H9 (cell line): ENCODE measurements at regions not wholly inside any gene's neighbourhood (a gene's known extent, or its start where the extent isn't known, plus 50 kb on each side); places are given as distances from the start of the nearest gene placed in this dataset.

Source experiments
- DNase-seq: peaks from one replicate; pipeline ENCODE4 v3.0.0-alpha.2; 2017
- H2AFZ ChIP-seq: one replicate; pipeline ENCODE4 v1.6.1; 2013; ENCODE audit warnings: mild to moderate bottlenecking, low read length, control low read depth, moderate library complexity
- H2AK5ac ChIP-seq: 2 replicates; pipeline ENCODE4 v1.6.1; 2013; ENCODE audit warnings: low read length, control low read depth, mixed read lengths; ENCODE audit not compliant: insufficient read length
- H2BK120ac ChIP-seq: one replicate; pipeline ENCODE4 v1.6.1; 2013; ENCODE audit warnings: low read depth, mild to moderate bottlenecking, low read length, control low read depth, inconsistent platforms; ENCODE audit not compliant: poor library complexity, severe bottlenecking
- H2BK12ac ChIP-seq: 2 replicates; pipeline ENCODE4 v1.6.1; 2013; ENCODE audit warnings: low read length, control low read depth, mixed read lengths, low read depth; ENCODE audit not compliant: insufficient read length
- H2BK15ac ChIP-seq: 2 replicates; pipeline ENCODE4 v1.6.1; 2013; ENCODE audit warnings: low read depth, low read length, control low read depth
- H2BK20ac ChIP-seq: one replicate; pipeline ENCODE4 v1.6.1; 2013; ENCODE audit warnings: low read depth, mild to moderate bottlenecking, low read length, control low read depth, inconsistent platforms; ENCODE audit not compliant: poor library complexity, severe bottlenecking
- H2BK5ac ChIP-seq: 2 replicates; pipeline ENCODE4 v1.6.1; 2013; ENCODE audit warnings: low read length, control low read depth, mixed read lengths; ENCODE audit not compliant: insufficient read length
- H3K14ac ChIP-seq: 2 replicates; pipeline ENCODE4 v1.6.1; 2013; ENCODE audit warnings: low read length, control low read depth; ENCODE audit not compliant: insufficient read depth
- H3K18ac ChIP-seq: 2 replicates; pipeline ENCODE4 v1.6.1; 2013; ENCODE audit warnings: low read depth, mild to moderate bottlenecking, mixed read lengths, low read length, control low read depth; ENCODE audit not compliant: insufficient read length
- H3K23ac ChIP-seq: 2 replicates; pipeline ENCODE4 v1.6.1; 2013; ENCODE audit warnings: low read length, control low read depth, mixed read lengths, low read depth; ENCODE audit not compliant: insufficient read length
- H3K23me2 ChIP-seq: 2 replicates; pipeline ENCODE4 v1.6.1; 2013; ENCODE audit warnings: low read depth, mild to moderate bottlenecking, mixed read lengths, low read length, control low read depth; ENCODE audit not compliant: insufficient read length, poor library complexity, severe bottlenecking
- H3K27ac ChIP-seq: 2 replicates; pipeline ENCODE4 v1.5.1; 2013; ENCODE audit warnings: low read length, control low read depth, mixed read lengths, low read depth; ENCODE audit not compliant: insufficient read length
- H3K27me3 ChIP-seq: 2 replicates; pipeline ENCODE4 v1.6.1; 2013; ENCODE audit warnings: low read length, control low read depth, inconsistent platforms; ENCODE audit not compliant: insufficient read depth
- H3K4ac ChIP-seq: 2 replicates; pipeline ENCODE4 v1.6.1; 2013; ENCODE audit warnings: low read depth, mild to moderate bottlenecking, control low read depth, inconsistent platforms, low read length, moderate library complexity
- H3K4me1 ChIP-seq: 2 replicates; pipeline ENCODE4 v1.6.1; 2013; ENCODE audit warnings: low read length, control low read depth, inconsistent platforms; ENCODE audit not compliant: insufficient read depth
- H3K4me2 ChIP-seq: 2 replicates; pipeline ENCODE4 v1.6.1; 2013; ENCODE audit warnings: low read length, control low read depth, mixed read lengths; ENCODE audit not compliant: insufficient read length, insufficient read depth
- H3K56ac ChIP-seq: 2 replicates; pipeline ENCODE4 v1.6.1; 2013; ENCODE audit warnings: low read depth, mild to moderate bottlenecking, mixed read lengths, low read length, control low read depth; ENCODE audit not compliant: insufficient read length
- H3K79me1 ChIP-seq: 2 replicates; pipeline ENCODE4 v1.6.1; 2013; ENCODE audit warnings: low read depth, mild to moderate bottlenecking, moderate library complexity, low read length, control low read depth, inconsistent platforms; ENCODE audit not compliant: insufficient read depth, poor library complexity, severe bottlenecking
- H3K79me2 ChIP-seq: 2 replicates; pipeline ENCODE4 v1.6.1; 2013; ENCODE audit warnings: low read length, control low read depth, inconsistent platforms; ENCODE audit not compliant: insufficient read depth
- H3K9ac ChIP-seq: 2 replicates; pipeline ENCODE4 v1.6.1; 2013; ENCODE audit warnings: low read length, control low read depth, mixed read lengths; ENCODE audit not compliant: insufficient read length; ENCODE audit errors: extremely low read depth
- H3K9me3 ChIP-seq: one replicate; pipeline ENCODE4 v1.6.1; 2013; ENCODE audit warnings: low read depth, low read length, inconsistent platforms; ENCODE audit not compliant: control insufficient read depth
- H3T11ph ChIP-seq: one replicate; pipeline ENCODE4 v1.6.1; 2013; ENCODE audit warnings: mild to moderate bottlenecking, low read length, control low read depth, inconsistent platforms
- H4K20me1 ChIP-seq: one replicate; pipeline ENCODE4 v1.6.1; 2013; ENCODE audit not compliant: control insufficient read depth, insufficient read length, insufficient read depth
- H4K5ac ChIP-seq: 2 replicates; pipeline ENCODE4 v1.6.1; 2013; ENCODE audit warnings: low read depth, mild to moderate bottlenecking, mixed read lengths, low read length, control low read depth; ENCODE audit not compliant: insufficient read length
- H4K8ac ChIP-seq: replicated peaks from 2 replicates; pipeline ENCODE4 v1.6.1; 2013; ENCODE audit warnings: low read length, control low read depth, mixed read lengths, low read depth; ENCODE audit not compliant: insufficient read length
- H4K91ac ChIP-seq: 2 replicates; pipeline ENCODE4 v1.6.1; 2013; ENCODE audit warnings: low read depth, mild to moderate bottlenecking, moderate library complexity, mixed read lengths, low read length, control low read depth; ENCODE audit not compliant: insufficient read length
- H3K27ac Mint-ChIP-seq, 3 experiments: 2 replicates in 2 of 3; 3 replicates in 1 of 3; pipeline ENCODE4 v1.8.0; 2020 to 2021; ENCODE audit warnings: mixed read lengths in 3 of 3, mild to moderate bottlenecking in 1 of 3, moderate library complexity in 1 of 3
- H3K27me3 Mint-ChIP-seq: 2 replicates; pipeline ENCODE4 v1.8.0; 2021; ENCODE audit warnings: low read depth, mild to moderate bottlenecking, moderate library complexity, mixed read lengths
- H3K36me3 Mint-ChIP-seq, 3 experiments: 2 replicates in 2 of 3; 3 replicates in 1 of 3; pipeline ENCODE4 v1.8.0; 2020 to 2021; ENCODE audit warnings: low read depth in 3 of 3, mixed read lengths in 3 of 3; ENCODE audit not compliant: insufficient read depth in 1 of 3
- H3K4me1 Mint-ChIP-seq, 2 experiments: 2 replicates each; pipeline ENCODE4 v1.8.0; 2020; ENCODE audit warnings: mixed read lengths in 2 of 2
- H3K4me3 Mint-ChIP-seq, 2 experiments: 2 replicates in 1 of 2; 3 replicates in 1 of 2; pipeline ENCODE4 v1.8.0; 2020 to 2021; ENCODE audit warnings: mild to moderate bottlenecking in 2 of 2, mixed read lengths in 2 of 2, moderate library complexity in 1 of 2
- H3K9me3 Mint-ChIP-seq, 2 experiments: 2 replicates in 1 of 2; 3 replicates in 1 of 2; pipeline ENCODE4 v1.8.0; 2020; ENCODE audit warnings: mild to moderate bottlenecking in 2 of 2, mixed read lengths in 2 of 2, moderate library complexity in 1 of 2
- CTCF ChIP-seq: fragments of 200-600 bp; sonication (generic); conservative IDR thresholded peaks from 3 replicates; pipeline ENCODE4 v1.8.0; 2021; ENCODE audit warnings: antibody characterized with exemption, mild to moderate bottlenecking
- WGBS: extraction: QIAGEN DNeasy Blood & Tissue Kit; methylation state at CpG from one replicate; pipeline ENCODE4 v1.1.7; 2013; ENCODE audit warnings: missing lambda C conversion rate, low lambda C conversion rate, mixed read lengths; ENCODE audit not compliant: insufficient read length; ENCODE audit errors: extremely low coverage; 5-methylcytosine and 5-hydroxymethylcytosine counted together

GRCh38 chr3:117536006-117536405, 826.4 kb downstream of the TUSC7 start:
- Histone ChIP-seq H4K91ac (no peak overlapping the region), H3K56ac (no peak overlapping the region), H2BK15ac (no peak overlapping the region), H3K14ac (no peak overlapping the region), H3K18ac (no peak overlapping the region), H2BK20ac (no peak overlapping the region), H2BK5ac (no peak overlapping the region), H3T11ph (no peak overlapping the region), H3K9me3 (no peaks in the 10 kb centered on the region), H3K4ac (no peak overlapping the region), H4K8ac (no peak overlapping the region), H3K4me2 (no peak overlapping the region), H3K23me2 (no peaks in the 10 kb centered on the region), H4K5ac (no peak overlapping the region), H2BK12ac (no peak overlapping the region), H3K79me1 (no peaks in the 10 kb centered on the region), H3K4me1 (no peaks in the 10 kb centered on the region), H3K9ac (no peak overlapping the region), H3K27ac (no peak overlapping the region), H3K23ac (no peak overlapping the region), H2AK5ac (no peak overlapping the region), H2BK120ac (no peak overlapping the region), H4K20me1 (no peaks in the 10 kb centered on the region), H3K27me3 (no peaks in the 10 kb centered on the region), H2AFZ (no peak overlapping the region), H3K79me2 (no peaks in the 10 kb centered on the region)
- Mint-ChIP-seq H3K27ac (no peak overlapping the region), H3K9me3 (peaks cover 6 to 8% of the 10 kb centered on the region in 2 experiments; a peak in 3 of 5 replicates), H3K36me3 (peaks cover 0 to 2% (median 0%) of the 10 kb centered on the region in 3 experiments; a peak in 2 of 7 replicates), H3K27me3 (no peaks in the 10 kb centered on the region), H3K4me1 (no peaks in the 10 kb centered on the region), H3K4me3 (no peak overlapping the region)
- WGBS, result no CpG with 5 or more reads among the region's 4 CpGs
- no peak for DNase-seq
- TF ChIP-seq CTCF, result no peak
